GM12865 (cell line): ENCODE measurements at regions not wholly inside any gene's neighbourhood (a gene's known extent, or its start where the extent isn't known, plus 50 kb on each side); places are given as distances from the start of the nearest gene placed in this dataset.

ENCODE experiments used
- DNase-seq: peaks from one replicate; pipeline ENCODE4 v3.0.0; 2010; ENCODE audit warnings: low read depth
- H3K4me3 ChIP-seq: 2 replicates; pipeline ENCODE4 v1.5.1; 2011; ENCODE audit warnings: mild to moderate bottlenecking, low read depth, low read length, control low read depth
- TF ChIP-seq, protein P1 (sequence below): IDR thresholded peaks from 2 replicates; pipeline ENCODE4 v1.5.1; 2011; ENCODE audit warnings: low read length, control low read depth, low read depth, inconsistent platforms; ENCODE audit not compliant: insufficient read depth; ENCODE audit errors: missing control alignments

DNA sequence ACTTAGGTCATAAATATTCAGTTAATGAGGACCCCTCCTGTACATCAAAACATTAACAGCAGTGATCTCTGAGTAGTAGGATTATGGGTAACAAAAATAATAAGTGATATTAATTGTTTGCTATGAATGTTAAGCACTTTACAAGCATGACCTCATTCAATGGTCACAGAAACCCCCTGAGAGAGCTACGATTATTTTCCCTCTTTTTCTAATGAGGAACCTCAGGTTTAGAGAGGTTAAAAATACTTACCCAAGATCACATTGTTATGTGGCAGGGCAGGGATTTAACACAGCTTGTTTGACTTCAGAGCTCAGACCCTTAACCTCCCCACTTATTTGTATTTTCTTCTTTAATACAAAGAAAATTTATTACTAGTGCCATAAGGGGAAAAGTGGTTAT lies 228.2 kb downstream of the TBL1XR1 start:
- TF ChIP-seq, protein P1, sequence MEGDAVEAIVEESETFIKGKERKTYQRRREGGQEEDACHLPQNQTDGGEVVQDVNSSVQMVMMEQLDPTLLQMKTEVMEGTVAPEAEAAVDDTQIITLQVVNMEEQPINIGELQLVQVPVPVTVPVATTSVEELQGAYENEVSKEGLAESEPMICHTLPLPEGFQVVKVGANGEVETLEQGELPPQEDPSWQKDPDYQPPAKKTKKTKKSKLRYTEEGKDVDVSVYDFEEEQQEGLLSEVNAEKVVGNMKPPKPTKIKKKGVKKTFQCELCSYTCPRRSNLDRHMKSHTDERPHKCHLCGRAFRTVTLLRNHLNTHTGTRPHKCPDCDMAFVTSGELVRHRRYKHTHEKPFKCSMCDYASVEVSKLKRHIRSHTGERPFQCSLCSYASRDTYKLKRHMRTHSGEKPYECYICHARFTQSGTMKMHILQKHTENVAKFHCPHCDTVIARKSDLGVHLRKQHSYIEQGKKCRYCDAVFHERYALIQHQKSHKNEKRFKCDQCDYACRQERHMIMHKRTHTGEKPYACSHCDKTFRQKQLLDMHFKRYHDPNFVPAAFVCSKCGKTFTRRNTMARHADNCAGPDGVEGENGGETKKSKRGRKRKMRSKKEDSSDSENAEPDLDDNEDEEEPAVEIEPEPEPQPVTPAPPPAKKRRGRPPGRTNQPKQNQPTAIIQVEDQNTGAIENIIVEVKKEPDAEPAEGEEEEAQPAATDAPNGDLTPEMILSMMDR = no peak
- no peak for DNase-seq
- no peak overlapping the region for H3K4me3 ChIP-seq

DNA sequence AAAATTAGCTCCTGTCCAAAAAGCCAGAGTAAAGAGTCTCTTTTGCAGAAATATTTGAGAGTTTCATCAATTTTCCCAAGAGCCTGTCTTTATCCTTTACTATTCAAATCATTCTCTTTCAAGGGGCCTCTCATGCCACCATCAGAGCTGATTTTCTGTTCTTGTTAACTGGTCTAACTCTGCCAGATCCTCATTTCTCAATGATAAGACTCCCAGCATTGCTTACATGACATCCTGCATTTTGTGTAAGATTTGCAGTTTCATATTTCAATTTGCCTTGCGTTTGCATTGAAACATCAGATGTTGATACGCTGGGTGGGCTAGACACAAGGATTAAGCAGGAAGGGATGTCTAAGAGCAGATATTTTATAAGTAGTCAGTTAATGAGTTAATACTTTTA lies 228.7 kb downstream of the TBL1XR1 start:
- DNase-seq = no peak
- no peak overlapping the region for H3K4me3 ChIP-seq
- TF ChIP-seq, protein P1 = no peak

DNA sequence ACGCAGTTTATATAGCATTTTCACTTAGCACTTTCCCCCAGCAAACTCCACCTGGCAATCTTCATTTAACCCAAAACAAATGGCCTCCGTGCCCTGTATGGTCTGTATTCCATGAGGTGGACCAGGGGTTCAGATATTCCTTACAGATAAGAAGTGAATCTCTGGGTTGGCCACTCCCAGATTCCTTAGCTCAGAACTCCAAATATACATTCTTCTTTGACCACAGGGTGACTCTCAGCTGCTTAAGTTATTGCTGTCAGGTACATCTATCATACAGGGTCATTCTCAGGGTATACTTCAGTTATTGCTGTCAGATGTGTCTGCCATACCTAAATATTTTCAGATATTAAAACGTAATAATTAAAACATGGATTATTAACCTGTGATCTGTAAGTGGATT lies 229.8 kb downstream of the TBL1XR1 start:
- TF ChIP-seq, protein P1 = no peak

DNA sequence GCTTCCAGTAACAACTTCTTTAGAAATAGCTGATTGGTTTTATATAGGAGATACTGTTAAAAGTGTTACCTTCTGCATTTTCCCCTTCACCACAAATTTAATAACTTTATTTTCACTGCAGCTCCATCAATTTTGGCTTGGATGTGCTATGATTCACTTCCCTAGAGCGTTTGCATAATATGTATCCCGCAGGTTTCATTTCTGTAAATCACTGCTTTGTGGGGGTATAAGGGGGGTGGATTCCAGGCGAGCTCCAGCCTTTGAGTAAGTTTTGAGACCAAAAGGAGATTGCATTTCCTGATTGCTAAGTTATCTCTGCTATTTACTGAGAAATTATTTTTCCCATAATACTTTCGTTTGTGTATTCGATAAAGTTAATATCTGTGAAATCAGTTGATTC lies 232.6 kb downstream of the TBL1XR1 start:
- no peak overlapping the region for H3K4me3 ChIP-seq
- DNase-seq = no peak
- TF ChIP-seq, protein P1 = no peak

More for the DNA sequence above, 229.8 kb downstream of the TBL1XR1 start:
- no peak overlapping the region for H3K4me3 ChIP-seq
- DNase-seq = no peak

DNA sequence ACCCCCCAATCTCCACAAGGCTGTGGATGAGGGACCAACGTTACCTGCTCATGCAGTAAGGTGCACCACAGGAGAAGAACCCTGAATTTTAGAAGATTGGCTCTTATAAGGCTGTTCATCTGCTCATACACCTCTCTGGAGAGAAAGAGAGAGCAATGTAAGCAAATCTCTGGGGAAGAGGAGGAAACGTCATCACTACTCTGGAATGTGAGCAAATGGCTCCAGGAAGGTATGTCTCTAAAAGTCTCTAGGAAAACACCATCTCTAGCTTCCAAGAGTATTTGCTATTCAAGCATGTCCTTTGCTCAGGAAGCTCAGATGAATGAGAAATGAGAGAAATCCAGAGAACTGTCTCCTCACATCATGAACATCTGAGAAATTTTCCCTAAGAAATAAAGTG lies 235.4 kb downstream of the TBL1XR1 start:
- TF ChIP-seq, protein P1 = no peak
- no peak for DNase-seq
- H3K4me3 ChIP-seq = no peak overlapping the region

DNA sequence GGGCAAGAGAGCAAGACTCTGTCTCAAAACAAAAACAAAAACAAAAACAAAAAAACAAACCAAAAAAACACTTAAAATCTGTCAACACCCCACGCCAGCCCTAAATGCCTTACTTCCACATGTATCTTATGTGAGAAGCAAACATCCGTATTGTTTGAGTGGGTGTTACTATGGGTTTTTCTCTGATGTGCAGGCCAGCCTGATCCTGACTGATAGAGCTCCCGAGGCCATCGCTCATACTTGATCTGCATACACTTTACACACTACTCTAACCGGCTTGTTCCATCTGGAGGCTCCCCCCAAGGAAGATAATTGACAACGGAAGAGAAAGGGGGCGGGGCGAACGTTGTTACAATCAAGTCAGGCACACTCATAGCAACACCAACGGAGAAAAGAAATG lies 237.4 kb downstream of the TBL1XR1 start:
- DNase-seq = no peak
- TF ChIP-seq, protein P1 = no peak

DNA sequence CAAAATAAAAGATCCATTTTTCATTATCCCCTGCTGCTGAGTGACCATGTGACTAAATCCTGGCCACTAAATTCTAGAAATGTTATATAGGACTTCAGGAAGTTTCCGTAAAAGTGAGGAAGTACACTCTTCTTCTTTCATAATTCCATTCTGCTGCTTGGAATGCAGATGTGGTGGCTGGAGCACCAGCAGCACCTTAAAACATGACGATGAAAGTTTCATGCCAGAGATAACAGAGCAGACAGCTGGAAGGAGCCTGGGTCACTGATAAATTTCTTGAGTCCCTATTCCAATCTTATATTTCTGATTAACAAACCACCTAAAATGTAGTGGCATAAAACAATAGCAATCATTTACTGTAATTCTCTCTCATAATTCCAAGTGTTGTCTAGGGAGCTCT lies 238.7 kb downstream of the TBL1XR1 start:
- TF ChIP-seq, protein P1 = no peak
- no peak for DNase-seq
- H3K4me3 ChIP-seq = no peak overlapping the region

More for the DNA sequence above, 237.4 kb downstream of the TBL1XR1 start:
- H3K4me3 ChIP-seq = no peak overlapping the region
